GM21786 (cell line): ENCODE measurements at regions not wholly inside any gene's neighbourhood (a gene's known extent, or its start where the extent isn't known, plus 50 kb on each side); places are given as distances from the start of the nearest gene placed in this dataset.

Source experiments
- ATAC-seq: cut with Tn5 transposase; IDR thresholded peaks from one replicate; pipeline ENCODE4 v1.9.1; 2021; ENCODE audit not compliant: unreplicated experiment

- ATAC-seq = no peak
These were observed 184.1 kb upstream of the HHIP start for GRCh38 chr4:144461906-144462305.

GRCh38 chr4:144463236-144463635, 182.7 kb upstream of the HHIP start:
- ATAC-seq = no peak

- ATAC-seq = no peak
These were observed 182.1 kb upstream of the HHIP start for GRCh38 chr4:144463896-144464295.

GRCh38 chr4:144465546-144465945, 180.4 kb upstream of the HHIP start:
- ATAC-seq = no peak

GRCh38 chr4:144480068-144480467, 165.9 kb upstream of the HHIP start:
- no peak for ATAC-seq

GRCh38 chr4:144489831-144490230, 156.1 kb upstream of the HHIP start:
- no peak for ATAC-seq

GRCh38 chr4:144494280-144494679, 151.7 kb upstream of the HHIP start:
- ATAC-seq = no peak

GRCh38 chr4:144495944-144496343, 150.0 kb upstream of the HHIP start:
- ATAC-seq = no peak

- peak; percentile 83 for ATAC-seq
These were observed 146.2 kb upstream of the HHIP start for GRCh38 chr4:144499777-144500176.

- no peak for ATAC-seq
These were observed 144.7 kb upstream of the HHIP start for GRCh38 chr4:144501231-144501780.

- no peak for ATAC-seq
These were observed 141.1 kb upstream of the HHIP start for GRCh38 chr4:144504883-144505282.

GRCh38 chr4:144507311-144508101, 138.4 kb upstream of the HHIP start:
- ATAC-seq = no peak

GRCh38 chr4:144509088-144510015, 136.6 kb upstream of the HHIP start:
- no peak for ATAC-seq

GRCh38 chr4:144514736-144515135, 131.2 kb upstream of the HHIP start:
- ATAC-seq = no peak

- ATAC-seq = no peak
These were observed 127.6 kb upstream of the HHIP start for GRCh38 chr4:144518181-144518895.

GRCh38 chr4:144531841-144532240, 114.1 kb upstream of the HHIP start:
- no peak for ATAC-seq

GRCh38 chr4:144547678-144548298, 98.2 kb upstream of the HHIP start:
- peak; percentile 99 for ATAC-seq

GRCh38 chr4:144556636-144557035, 89.3 kb upstream of the HHIP start:
- ATAC-seq = no peak

GRCh38 chr4:144557404-144557803, 88.6 kb upstream of the HHIP start:
- ATAC-seq = no peak

- ATAC-seq = no peak
These were observed 83.8 kb upstream of the HHIP start for GRCh38 chr4:144562019-144562705.
